ENCODE measurements at regions not wholly inside any gene's neighbourhood (a gene's known extent, or its start where the extent isn't known, plus 50 kb on each side); places are given as distances from the start of the nearest gene placed in this dataset.

GRCh38 chr7:47104206-47104549 is 477.7 kb downstream of the TNS3 start:
- Histone ChIP-seq H3K79me1 (ENCODE audit: low read depth in 1 of 2, low read length in 2 of 2) (no peaks in the 10 kb centered on the region), H3K18ac (ENCODE audit: low read depth, low read length) (no peak overlapping the region), H2BK15ac (ENCODE audit: low read depth, low read length) (no peak overlapping the region), H3K56ac (ENCODE audit: extremely low read depth, insufficient read depth, low read length) (no peak overlapping the region), H4K91ac (ENCODE audit: insufficient read depth, low read depth, low read length) (peak overlapping the region; percentile 14; the same call in 1 of the 2 replicates), H2BK5ac (ENCODE audit: low read depth, low read length, poor library complexity, severe bottlenecking) (no peak overlapping the region), H4K5ac (ENCODE audit: low read depth, low read length) (no peak overlapping the region), H3K14ac (replicated peaks; ENCODE audit: low read depth, low read length) (no peak overlapping the region), H2AFZ (replicated peaks; ENCODE audit: low read length, poor library complexity) (peak overlapping the region; percentile 67), H3K23ac (ENCODE audit: low read depth, low read length) (no peak overlapping the region), H3K4me2 (ENCODE audit: low read depth, low read length) (no peak overlapping the region), H3K36me3 (ENCODE audit: control insufficient read depth, insufficient read depth, low read length) (no peaks in the 10 kb centered on the region), H2BK20ac (ENCODE audit: low read depth, low read length) (no peak overlapping the region), H3K4ac (ENCODE audit: low read depth, low read length) (no peak overlapping the region), H3K9me3 (ENCODE audit: control insufficient read depth, insufficient read depth, low read length) (no peaks in the 10 kb centered on the region), H3K9me1 (ENCODE audit: insufficient read depth, low read length) (0 out of 2 replicates have a peak, but pooled peaks cover 6% of the 10 kb centered on the region), H3K27ac (ENCODE audit: insufficient read depth, low read length) (no peak overlapping the region), H3K4me3 (ENCODE audit: insufficient read depth, low read depth, low read length) (no peak overlapping the region), H4K20me1 (ENCODE audit: insufficient read depth, low read length) (no peaks in the 10 kb centered on the region), H3K4me1 (ENCODE audit: control insufficient read depth, insufficient read depth, low read length) (no peaks in the 10 kb centered on the region), H3K9ac (ENCODE audit: low read depth, low read length) (no peak overlapping the region), H2BK120ac (ENCODE audit: low read depth, low read length) (no peak overlapping the region), H2AK9ac (replicated peaks; ENCODE audit: low read depth, low read length, poor library complexity) (no peak overlapping the region), H3K27me3 (ENCODE audit: control insufficient read depth, insufficient read depth, low read length) (no peaks in the 10 kb centered on the region), H4K8ac (ENCODE audit: low read depth in 2 of 2, low read length in 2 of 2) (no peak overlapping the region), H2AK5ac (ENCODE audit: low read depth, low read length) (0 out of 2 replicates have a peak overlapping the region, but pooled peaks have one; percentile 24)
- CTCF ChIA-PET: no interaction called here
- POLR2A ChIA-PET (ENCODE audit: unreplicated experiment): no interaction called here
- ATAC-seq (ENCODE audit: low read depth) (peak; percentile 40; the same call in 1 of the 2 replicates), DNase-seq (no peak)
- BruUV-seq (replicated peaks): no TSS peak
- in situ Hi-C loops (cut with MboI; ENCODE audit: low sequenced_read_pairs) (no loop called here), dilution Hi-C loops (cut with HindIII; ENCODE audit: low sequenced_read_pairs, unreplicated experiment) (no loop called here), intact Hi-C loops (cut with micrococcal nuclease) (no loop called here)
- WGBS, 2 experiments (ENCODE audit: extremely low coverage in 2 of 2, insufficient read length in 1 of 2): no CpG with 5 or more reads among the region's 4 CpGs
- 0 out of 2 replicates have a peak, but pooled peaks have one; percentile 9 for TF ChIP-seq CEBPB (IDR thresholded peaks at IDR 0.05; ENCODE audit: low read depth, low read length)
- no peak for TF ChIP-seq MXI1 (IDR thresholded peaks at IDR 0.05; ENCODE audit: borderline replicate concordance, low read depth, low read length)

Measured in IMR-90 (cell line).